SJCRH30 (cell line): ENCODE measurements at regions not wholly inside any gene's neighbourhood (a gene's known extent, or its start where the extent isn't known, plus 50 kb on each side); places are given as distances from the start of the nearest gene placed in this dataset.
A peak's percentile ranks its signal among the peaks of the same experiment; 100 is the strongest.

Experiments used
- DNase-seq, 2 experiments: peaks; one replicate each; pipeline ENCODE4 v3.0.0-alpha.2; 2015 to 2020
- H3K27ac ChIP-seq: fragments of 250-450 bp; sonication (Bioruptor Pico); 2 replicates; pipeline ENCODE4 v1.5.1; 2020; ENCODE audit warnings: mild to moderate bottlenecking, moderate library complexity
- H3K27me3 ChIP-seq: fragments of 250-450 bp; sonication (Bioruptor Pico); 2 replicates; pipeline ENCODE4 v1.5.1; 2020; ENCODE audit warnings: mild to moderate bottlenecking, moderate library complexity
- H3K36me3 ChIP-seq: fragments of 250-450 bp; sonication (Bioruptor Pico); 2 replicates; pipeline ENCODE4 v1.5.1; 2020; ENCODE audit warnings: mild to moderate bottlenecking, moderate library complexity
- H3K4me1 ChIP-seq: fragments of 250-450 bp; sonication (Bioruptor Pico); 2 replicates; pipeline ENCODE4 v1.5.1; 2020; ENCODE audit warnings: mild to moderate bottlenecking, moderate library complexity
- H3K4me3 ChIP-seq: fragments of 250-450 bp; sonication (Bioruptor Pico); 2 replicates; pipeline ENCODE4 v1.5.1; 2020; ENCODE audit warnings: mild to moderate bottlenecking, moderate library complexity
- H3K9me3 ChIP-seq: fragments of 250-450 bp; sonication (Bioruptor Pico); replicated peaks from 2 replicates; pipeline ENCODE4 v1.5.1; 2020; ENCODE audit warnings: mild to moderate bottlenecking, moderate library complexity

GRCh38 chr1:94741510-94741909, 78.6 kb upstream of the SLC44A3 start:
- peaks cover 50% of the 10 kb centered on the region for H3K4me1 ChIP-seq
- H3K27me3 ChIP-seq = no peaks in the 10 kb centered on the region
- no peak overlapping the region for H3K4me3 ChIP-seq
- DNase-seq = no peak
- H3K27ac ChIP-seq = no peak overlapping the region
- no peaks in the 10 kb centered on the region for H3K9me3 ChIP-seq
- H3K36me3 ChIP-seq = no peaks in the 10 kb centered on the region

DNA sequence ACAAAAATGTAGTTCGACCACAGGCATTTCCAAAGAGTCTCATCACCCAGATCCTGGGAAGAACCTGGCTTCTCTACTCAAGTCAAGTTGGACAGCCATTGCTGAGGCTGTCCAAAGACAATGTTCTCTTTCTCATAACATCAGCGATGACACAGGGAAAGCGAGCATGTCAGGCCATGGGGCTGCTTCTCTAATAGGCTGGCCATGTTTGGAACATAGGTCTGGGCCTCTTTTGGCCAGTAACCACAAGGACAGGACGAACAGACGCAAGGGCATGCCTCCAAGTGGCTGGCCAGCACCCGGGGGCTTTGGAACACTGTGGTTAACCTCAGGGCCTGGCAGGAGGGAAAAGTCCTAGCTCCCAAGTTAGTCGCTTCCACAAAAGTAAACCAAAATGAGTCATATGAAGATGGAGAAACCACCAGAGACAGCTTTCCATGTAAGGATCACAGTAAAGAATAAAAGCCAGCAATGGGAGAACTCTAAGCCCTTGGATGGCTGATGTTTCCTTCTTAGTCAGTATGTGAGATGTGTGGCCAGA, 80.6 kb upstream of the SLC44A3 start:
- Histone ChIP-seq H3K4me3 (no peak overlapping the region), H3K4me1 (peaks cover 50% of the 10 kb centered on the region), H3K27me3 (no peaks in the 10 kb centered on the region), H3K36me3 (no peaks in the 10 kb centered on the region), H3K27ac (peak overlapping the region; percentile 68), H3K9me3 (no peaks in the 10 kb centered on the region)
- DNase-seq = peak; percentile 85 to 86

GRCh38 chr1:94738371-94738770, 81.8 kb upstream of the SLC44A3 start:
- H3K27ac ChIP-seq = no peak overlapping the region
- H3K4me3 ChIP-seq = no peak overlapping the region
- H3K9me3 ChIP-seq = no peaks in the 10 kb centered on the region
- DNase-seq = no peak
- no peaks in the 10 kb centered on the region for H3K27me3 ChIP-seq
- no peaks in the 10 kb centered on the region for H3K36me3 ChIP-seq
- H3K4me1 ChIP-seq = peaks cover 39% of the 10 kb centered on the region

DNA sequence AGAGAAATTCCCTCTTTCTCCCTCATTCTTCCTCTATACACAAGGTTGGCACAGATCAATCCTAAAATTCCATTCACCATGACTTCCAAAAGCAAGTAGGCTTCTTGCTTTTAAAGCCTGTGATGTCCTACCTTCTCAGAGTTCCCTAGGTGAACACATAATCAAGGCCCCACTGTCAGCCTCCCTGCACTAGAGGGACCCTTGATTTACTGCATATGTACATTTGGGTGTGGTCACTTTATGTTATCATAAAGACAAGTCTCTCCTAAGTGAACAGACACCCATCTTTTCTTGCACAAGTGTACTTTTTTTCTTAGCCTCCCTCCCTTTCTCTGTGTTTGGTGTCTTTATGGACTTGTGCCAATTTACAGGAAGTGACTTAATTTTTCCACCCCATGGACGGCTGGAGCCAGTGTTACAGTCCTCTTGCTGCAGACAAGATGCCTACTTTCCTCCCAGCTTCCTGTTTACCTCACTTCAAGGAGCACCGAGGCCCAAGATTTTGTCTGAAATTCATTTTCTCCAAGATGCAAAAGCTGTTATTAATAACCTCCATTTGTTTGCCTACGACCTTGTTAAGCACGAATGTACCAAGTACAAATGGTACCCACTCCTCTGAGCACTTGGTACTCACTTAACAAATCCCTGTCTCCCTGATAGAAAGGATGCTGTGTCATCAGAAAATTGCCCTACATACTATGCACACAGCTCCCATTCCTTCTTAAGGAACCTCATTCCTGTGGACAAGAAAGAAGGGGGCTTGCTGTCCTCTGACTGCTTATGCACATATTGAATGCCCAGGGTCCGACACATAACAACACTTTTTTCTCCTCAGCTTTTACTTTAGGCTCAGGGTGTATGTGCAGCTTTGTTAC, 82.8 kb upstream of the SLC44A3 start:
- peaks cover 31% of the 10 kb centered on the region for H3K4me1 ChIP-seq
- no peaks in the 10 kb centered on the region for H3K36me3 ChIP-seq
- no peak overlapping the region for H3K4me3 ChIP-seq
- H3K27ac ChIP-seq = no peak overlapping the region
- no peaks in the 10 kb centered on the region for H3K27me3 ChIP-seq
- no peak for DNase-seq
- no peaks in the 10 kb centered on the region for H3K9me3 ChIP-seq

- Histone ChIP-seq H3K27me3 (no peaks in the 10 kb centered on the region), H3K4me1 (peaks cover 31% of the 10 kb centered on the region), H3K27ac (no peak overlapping the region), H3K36me3 (no peaks in the 10 kb centered on the region), H3K4me3 (no peak overlapping the region), H3K9me3 (no peaks in the 10 kb centered on the region)
- DNase-seq = no peak
Measured at GRCh38 chr1:94736549-94736948, 83.6 kb upstream of the SLC44A3 start.

DNA sequence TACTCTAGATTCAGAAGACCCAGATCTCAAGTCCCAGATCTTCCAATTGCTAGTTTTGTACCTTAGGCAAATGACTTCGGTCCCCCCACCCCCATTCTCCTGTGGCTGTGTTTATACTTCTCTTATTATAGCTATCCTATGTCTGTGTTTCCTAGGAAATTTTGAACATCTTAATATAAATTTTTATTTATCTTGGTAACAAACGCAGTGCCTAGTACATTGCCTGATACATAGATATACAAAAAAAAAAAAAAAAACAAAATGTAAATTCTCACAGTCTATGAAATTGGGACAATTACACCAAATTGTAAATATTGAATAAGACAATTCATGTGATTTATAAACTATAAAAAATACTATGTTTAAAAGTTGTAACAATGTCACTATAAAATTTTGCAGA, 84.1 kb upstream of the SLC44A3 start:
- no peak for DNase-seq
- peaks cover 29% of the 10 kb centered on the region for H3K4me1 ChIP-seq
- peak overlapping the region; percentile 91 for H3K27ac ChIP-seq
- no peaks in the 10 kb centered on the region for H3K36me3 ChIP-seq
- H3K27me3 ChIP-seq = no peaks in the 10 kb centered on the region
- H3K4me3 ChIP-seq = peak overlapping the region; percentile 53
- H3K9me3 ChIP-seq = no peaks in the 10 kb centered on the region

GRCh38 chr1:94734963-94735901, 84.9 kb upstream of the SLC44A3 start:
- Histone ChIP-seq H3K4me1 (peaks cover 20% of the 10 kb centered on the region), H3K27me3 (no peaks in the 10 kb centered on the region), H3K27ac (peak overlapping the region; percentile 91), H3K4me3 (peak overlapping the region; percentile 53), H3K36me3 (no peaks in the 10 kb centered on the region), H3K9me3 (no peaks in the 10 kb centered on the region)
- DNase-seq = peak; percentile 92 to 96

DNA sequence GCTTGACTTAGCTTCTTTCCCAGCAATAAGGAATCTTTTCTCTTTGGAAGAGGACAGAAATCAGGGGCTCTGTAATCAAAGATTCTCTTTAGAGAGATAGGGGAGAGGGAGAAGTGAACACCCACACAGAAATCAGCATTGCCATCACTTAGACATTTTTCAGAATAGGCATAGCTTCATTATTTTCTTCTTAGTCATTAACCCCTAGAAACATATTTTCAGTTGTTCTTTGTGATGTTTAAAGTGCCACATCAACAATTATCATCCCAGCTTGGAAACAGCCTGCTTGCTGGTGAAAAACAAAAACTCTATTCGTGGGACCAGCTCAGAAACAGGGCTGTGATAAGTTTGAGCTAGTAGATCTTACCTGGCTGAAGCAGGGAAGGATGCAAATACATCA, 88.3 kb upstream of the SLC44A3 start:
- Histone ChIP-seq H3K4me3 (no peak overlapping the region), H3K4me1 (peaks cover 15% of the 10 kb centered on the region), H3K27ac (no peak overlapping the region), H3K27me3 (no peaks in the 10 kb centered on the region), H3K36me3 (no peaks in the 10 kb centered on the region), H3K9me3 (no peaks in the 10 kb centered on the region)
- no peak for DNase-seq

DNA sequence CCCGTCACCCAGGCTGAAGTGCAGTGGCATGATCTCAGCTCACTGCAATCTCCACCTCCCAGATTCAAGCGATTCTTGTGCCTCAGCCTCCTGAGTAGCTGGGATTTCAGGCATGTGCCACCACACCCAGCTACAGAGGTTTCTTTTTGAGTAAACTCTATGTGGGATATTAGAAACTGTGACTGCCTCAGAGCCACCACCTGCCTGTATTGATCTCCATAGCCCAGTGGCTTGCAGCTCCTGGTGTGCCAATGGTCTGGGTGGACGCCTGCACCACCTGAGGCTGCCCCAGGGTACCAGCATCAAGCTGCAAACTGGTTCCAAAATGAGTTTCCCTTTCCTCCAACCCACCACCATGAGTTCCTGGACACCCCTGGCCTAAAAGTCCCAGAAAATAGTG, 89.7 kb upstream of the SLC44A3 start:
- no peaks in the 10 kb centered on the region for H3K27me3 ChIP-seq
- H3K27ac ChIP-seq = no peak overlapping the region
- H3K4me1 ChIP-seq = peaks cover 15% of the 10 kb centered on the region
- no peak for DNase-seq
- H3K4me3 ChIP-seq = no peak overlapping the region
- H3K9me3 ChIP-seq = no peaks in the 10 kb centered on the region
- no peaks in the 10 kb centered on the region for H3K36me3 ChIP-seq

GRCh38 chr1:94729267-94729666, 90.9 kb upstream of the SLC44A3 start:
- DNase-seq = no peak
- no peak overlapping the region for H3K27ac ChIP-seq
- peaks cover 15% of the 10 kb centered on the region for H3K4me1 ChIP-seq
- no peaks in the 10 kb centered on the region for H3K9me3 ChIP-seq
- H3K36me3 ChIP-seq = no peaks in the 10 kb centered on the region
- no peaks in the 10 kb centered on the region for H3K27me3 ChIP-seq
- no peak overlapping the region for H3K4me3 ChIP-seq

DNA sequence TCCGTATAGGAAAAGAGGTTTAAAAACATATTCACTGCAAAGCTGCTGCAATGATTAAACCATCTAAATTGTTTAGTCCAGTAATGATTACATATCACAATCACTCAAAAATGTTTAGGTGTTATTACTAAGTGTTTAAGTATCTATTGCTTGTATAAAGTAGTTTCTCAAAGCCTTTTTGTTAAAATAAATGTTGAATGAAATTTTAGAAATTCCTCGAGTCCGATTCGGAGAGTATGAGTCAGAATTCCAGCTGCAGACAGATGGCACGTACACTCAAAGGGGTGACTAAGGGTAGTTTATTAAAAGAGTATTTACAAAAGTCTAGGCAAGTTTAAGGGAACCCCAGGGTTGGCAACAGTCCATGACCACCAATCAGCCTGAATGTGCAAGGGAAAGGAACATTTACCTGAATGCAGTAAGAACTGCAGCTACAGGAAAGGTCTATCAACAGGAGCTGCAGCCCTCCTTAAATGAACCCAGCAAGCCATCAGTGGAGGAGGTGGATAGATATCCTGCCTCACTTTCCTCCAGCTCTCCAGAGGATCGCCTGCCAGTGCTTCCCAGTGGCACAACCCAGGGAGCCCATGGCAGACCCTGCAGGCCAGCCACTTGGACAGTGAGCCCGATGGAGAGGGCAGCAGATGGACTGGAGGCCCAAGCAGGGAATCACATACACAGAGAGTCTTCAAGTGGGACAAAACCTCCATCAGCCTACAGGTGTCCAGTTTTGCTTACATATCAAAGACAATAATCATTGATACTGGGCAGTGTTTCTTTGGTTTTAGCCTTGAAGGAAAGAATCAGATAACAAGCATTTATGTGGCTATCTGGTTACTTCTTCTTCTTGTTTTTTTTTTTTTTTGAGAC, 92.1 kb upstream of the SLC44A3 start:
- Histone ChIP-seq H3K4me1 (peaks cover 15% of the 10 kb centered on the region), H3K4me3 (no peak overlapping the region), H3K36me3 (no peaks in the 10 kb centered on the region), H3K27ac (peak overlapping the region; percentile 30), H3K9me3 (no peaks in the 10 kb centered on the region), H3K27me3 (no peaks in the 10 kb centered on the region)
- peak; percentile 63 to 70 for DNase-seq

- Histone ChIP-seq H3K4me1 (peaks cover 18% of the 10 kb centered on the region), H3K9me3 (no peaks in the 10 kb centered on the region), H3K4me3 (no peak overlapping the region), H3K27ac (peak overlapping the region; percentile 30; the same call in 1 of the 2 replicates), H3K27me3 (no peaks in the 10 kb centered on the region), H3K36me3 (no peaks in the 10 kb centered on the region)
- DNase-seq = no peak
Measured at GRCh38 chr1:94726981-94727685, 93.0 kb upstream of the SLC44A3 start.

- no peak for DNase-seq
- peaks cover 18% of the 10 kb centered on the region for H3K4me1 ChIP-seq
Measured at GRCh38 chr1:94725566-94725965, 94.6 kb upstream of the SLC44A3 start.

DNA sequence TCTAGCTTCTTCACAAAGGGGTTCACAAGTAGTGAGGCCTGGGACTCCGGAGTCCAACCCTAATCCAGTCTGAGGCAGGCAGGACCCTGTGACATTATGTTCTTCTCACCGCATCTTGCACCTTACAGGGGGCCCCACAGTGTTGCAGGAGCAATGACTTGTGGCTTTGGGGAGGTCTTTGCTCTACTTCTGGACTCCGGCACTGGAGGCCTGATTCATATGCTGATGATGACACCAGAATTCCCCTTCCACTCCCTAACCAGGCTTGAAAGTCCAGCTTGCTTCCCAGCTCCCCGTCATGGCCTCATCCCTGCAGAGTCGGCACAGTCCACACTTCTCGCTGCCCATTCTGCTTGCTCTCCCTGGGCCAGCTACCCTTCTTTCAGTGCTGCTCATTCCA, 96.3 kb upstream of the SLC44A3 start:
- H3K4me3 ChIP-seq = no peak overlapping the region
- H3K27ac ChIP-seq = no peak overlapping the region
- DNase-seq = no peak
- H3K4me1 ChIP-seq = peaks cover 18% of the 10 kb centered on the region
- H3K27me3 ChIP-seq = no peaks in the 10 kb centered on the region
- H3K36me3 ChIP-seq = no peaks in the 10 kb centered on the region
- no peaks in the 10 kb centered on the region for H3K9me3 ChIP-seq

More at GRCh38 chr1:94725566-94725965, 94.6 kb upstream of the SLC44A3 start:
- Histone ChIP-seq H3K36me3 (no peaks in the 10 kb centered on the region), H3K27me3 (no peaks in the 10 kb centered on the region), H3K4me3 (no peak overlapping the region), H3K9me3 (no peaks in the 10 kb centered on the region), H3K27ac (no peak overlapping the region)
